OCI-LY3 (cell line): ENCODE measurements at regions not wholly inside any gene's neighbourhood (a gene's known extent, or its start where the extent isn't known, plus 50 kb on each side); places are given as distances from the start of the nearest gene placed in this dataset.

Experiments
- EZH2phosphoT487 ChIP-seq: fragments of 200-600 bp; shearing (Covaris generic); IDR thresholded peaks from 2 replicates; pipeline ENCODE4 v1.6.1; 2018; ENCODE audit warnings: antibody characterized with exemption, mixed run types, low read depth
- TF ChIP-seq, protein P1 (sequence below): fragments of 200-600, 300-600 bp; sonication (generic); IDR thresholded peaks from 2 replicates; pipeline ENCODE4 v1.5.1; 2014; ENCODE audit warnings: antibody characterized with exemption, low read length, low read depth

DNA sequence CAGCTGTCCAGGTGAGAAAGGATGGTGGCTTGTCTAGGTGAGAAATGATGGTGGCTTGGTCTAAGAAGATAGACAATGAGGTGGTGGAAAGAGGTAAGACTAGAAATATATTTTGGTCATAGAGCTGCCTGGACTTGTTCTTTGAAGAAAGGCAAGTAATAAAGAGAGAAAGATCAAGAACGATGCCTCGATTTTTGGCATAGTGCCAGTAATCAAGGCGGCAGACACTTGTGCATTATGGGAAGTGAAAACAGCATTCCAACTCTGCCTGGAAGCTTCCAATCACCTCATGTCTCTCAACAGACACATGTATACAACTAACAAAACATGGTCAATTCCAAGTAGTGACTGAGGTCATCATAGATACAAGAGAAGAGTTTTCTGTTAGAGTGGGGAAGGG is 423.8 kb upstream of the NRP1 start:
- TF ChIP-seq, protein P1, sequence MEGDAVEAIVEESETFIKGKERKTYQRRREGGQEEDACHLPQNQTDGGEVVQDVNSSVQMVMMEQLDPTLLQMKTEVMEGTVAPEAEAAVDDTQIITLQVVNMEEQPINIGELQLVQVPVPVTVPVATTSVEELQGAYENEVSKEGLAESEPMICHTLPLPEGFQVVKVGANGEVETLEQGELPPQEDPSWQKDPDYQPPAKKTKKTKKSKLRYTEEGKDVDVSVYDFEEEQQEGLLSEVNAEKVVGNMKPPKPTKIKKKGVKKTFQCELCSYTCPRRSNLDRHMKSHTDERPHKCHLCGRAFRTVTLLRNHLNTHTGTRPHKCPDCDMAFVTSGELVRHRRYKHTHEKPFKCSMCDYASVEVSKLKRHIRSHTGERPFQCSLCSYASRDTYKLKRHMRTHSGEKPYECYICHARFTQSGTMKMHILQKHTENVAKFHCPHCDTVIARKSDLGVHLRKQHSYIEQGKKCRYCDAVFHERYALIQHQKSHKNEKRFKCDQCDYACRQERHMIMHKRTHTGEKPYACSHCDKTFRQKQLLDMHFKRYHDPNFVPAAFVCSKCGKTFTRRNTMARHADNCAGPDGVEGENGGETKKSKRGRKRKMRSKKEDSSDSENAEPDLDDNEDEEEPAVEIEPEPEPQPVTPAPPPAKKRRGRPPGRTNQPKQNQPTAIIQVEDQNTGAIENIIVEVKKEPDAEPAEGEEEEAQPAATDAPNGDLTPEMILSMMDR, result no peak
- no peak for TF ChIP-seq EZH2phosphoT487
